ENCODE measurements at regions not wholly inside any gene's neighbourhood (a gene's known extent, or its start where the extent isn't known, plus 50 kb on each side); places are given as distances from the start of the nearest gene placed in this dataset.

- intact Hi-C loops (cut with DNase I), result no loop called here
- ATAC-seq (ENCODE audit: low FRiP score) (no peak), DNase-seq (no peak)
- Histone ChIP-seq H3K4me1 (ENCODE audit: control insufficient read depth in 1 of 2, insufficient read depth in 2 of 2, low read length in 2 of 2) (no peaks in the 10 kb centered on the region), H3K36me3 (ENCODE audit: control insufficient read depth in 1 of 2, insufficient read depth in 2 of 2, low read length in 1 of 2) (no peaks in the 10 kb centered on the region), H3K4me3 (ENCODE audit: low read length in 2 of 2) (no peak overlapping the region), H3K27me3 (ENCODE audit: control insufficient read depth in 1 of 2, insufficient read depth in 2 of 2, low read length in 1 of 2) (peaks cover 0 to 2% of the 10 kb centered on the region in 2 donors), H3K27ac (ENCODE audit: low read depth in 1 of 2, low read length in 2 of 2) (no peak overlapping the region), H3K9me3 (ENCODE audit: control insufficient read depth, low read length) (no peaks in the 10 kb centered on the region)
- 84 to 85% methylated on average over 3 of the region's 3 CpGs for whole genome bisulfite sequencing, 2 donors
Measured at GRCh38 chr21:26368591-26369320, 198.2 kb upstream of the APP start.

DNA sequence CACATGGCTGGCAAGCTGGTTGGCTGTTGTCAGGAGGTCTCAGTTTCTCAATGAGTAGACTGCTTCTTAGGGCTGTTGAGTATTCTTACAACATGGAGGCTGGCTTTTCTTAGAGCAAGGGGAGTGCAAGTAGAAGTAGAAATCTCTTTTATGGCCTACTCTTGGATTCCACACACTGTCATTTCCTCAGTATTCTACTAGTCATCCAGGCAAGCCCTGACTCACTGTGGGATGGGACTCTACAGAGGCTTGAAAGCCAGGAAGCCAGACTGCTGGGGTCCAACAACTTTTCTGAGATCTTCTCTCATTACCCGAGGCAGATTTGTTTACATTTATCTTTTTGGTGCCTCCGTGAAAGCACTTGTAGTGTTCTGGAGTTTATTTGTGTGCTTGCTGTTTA lies 196.2 kb upstream of the APP start:
- Histone ChIP-seq H3K4me1 (ENCODE audit: control insufficient read depth in 1 of 2, insufficient read depth in 2 of 2, low read length in 2 of 2) (no peaks in the 10 kb centered on the region), H3K27me3 (ENCODE audit: control insufficient read depth in 1 of 2, insufficient read depth in 2 of 2, low read length in 1 of 2) (peaks cover 0 to 2% of the 10 kb centered on the region in 2 donors), H3K9me3 (ENCODE audit: control insufficient read depth, low read length) (no peaks in the 10 kb centered on the region), H3K36me3 (ENCODE audit: control insufficient read depth in 1 of 2, insufficient read depth in 2 of 2, low read length in 1 of 2) (no peaks in the 10 kb centered on the region), H3K27ac (ENCODE audit: low read depth in 1 of 2, low read length in 2 of 2) (no peak overlapping the region), H3K4me3 (ENCODE audit: low read length in 2 of 2) (no peak overlapping the region)
- intact Hi-C loops (cut with DNase I), result no loop called here
- DNase-seq (no peak), ATAC-seq (ENCODE audit: low FRiP score) (no peak)
- WGBS, 2 donors, result 86 to 96% methylated on average over 2 of the region's 2 CpGs

- Histone ChIP-seq H3K27me3 (ENCODE audit: control insufficient read depth in 1 of 2, insufficient read depth in 2 of 2, low read length in 1 of 2) (peaks cover 0 to 2% of the 10 kb centered on the region in 2 donors), H3K36me3 (ENCODE audit: control insufficient read depth in 1 of 2, insufficient read depth in 2 of 2, low read length in 1 of 2) (no peaks in the 10 kb centered on the region), H3K4me3 (ENCODE audit: low read length in 2 of 2) (no peak overlapping the region), H3K27ac (ENCODE audit: low read depth in 1 of 2, low read length in 2 of 2) (no peak overlapping the region), H3K4me1 (ENCODE audit: control insufficient read depth in 1 of 2, insufficient read depth in 2 of 2, low read length in 2 of 2) (no peaks in the 10 kb centered on the region), H3K9me3 (ENCODE audit: control insufficient read depth, low read length) (no peaks in the 10 kb centered on the region)
- WGBS, 2 donors, result 90 to 91% methylated on average over 3 of the region's 3 CpGs
- ATAC-seq (ENCODE audit: low FRiP score) (no peak), DNase-seq (no peak)
- intact Hi-C loops (cut with DNase I), result no loop called here
Measured at GRCh38 chr21:26365849-26366248, 195.3 kb upstream of the APP start.

GRCh38 chr21:26351661-26352060 lies 181.1 kb upstream of the APP start:
- H3K4me3 ChIP-seq (ENCODE audit: low read length in 2 of 2), result no peak overlapping the region
- 0% methylated on average over 1 of the region's 1 CpG for WGBS, 2 donors
- no peaks in the 10 kb centered on the region for H3K36me3 ChIP-seq (ENCODE audit: control insufficient read depth in 1 of 2, insufficient read depth in 2 of 2, low read length in 1 of 2)
- no peaks in the 10 kb centered on the region for H3K27me3 ChIP-seq (ENCODE audit: control insufficient read depth in 1 of 2, insufficient read depth in 2 of 2, low read length in 1 of 2)
- DNase-seq (no peak), ATAC-seq (ENCODE audit: low FRiP score) (no peak)
- H3K4me1 ChIP-seq (ENCODE audit: control insufficient read depth in 1 of 2, insufficient read depth in 2 of 2, low read length in 2 of 2), result no peaks in the 10 kb centered on the region
- intact Hi-C loops (cut with DNase I), result no loop called here
- H3K9me3 ChIP-seq (ENCODE audit: control insufficient read depth, low read length), result no peaks in the 10 kb centered on the region
- no peak overlapping the region for H3K27ac ChIP-seq (ENCODE audit: low read depth in 1 of 2, low read length in 2 of 2)

- DNase-seq (no peak), ATAC-seq (ENCODE audit: low FRiP score) (no peak)
- Histone ChIP-seq H3K36me3 (ENCODE audit: control insufficient read depth in 1 of 2, insufficient read depth in 2 of 2, low read length in 1 of 2) (no peaks in the 10 kb centered on the region), H3K27ac (ENCODE audit: low read depth in 1 of 2, low read length in 2 of 2) (no peak overlapping the region), H3K9me3 (ENCODE audit: control insufficient read depth, low read length) (no peaks in the 10 kb centered on the region), H3K4me3 (ENCODE audit: low read length in 2 of 2) (no peak overlapping the region), H3K4me1 (ENCODE audit: control insufficient read depth in 1 of 2, insufficient read depth in 2 of 2, low read length in 2 of 2) (no peaks in the 10 kb centered on the region), H3K27me3 (ENCODE audit: control insufficient read depth in 1 of 2, insufficient read depth in 2 of 2, low read length in 1 of 2) (no peaks in the 10 kb centered on the region)
- WGBS, 2 donors, result 86 to 90% methylated on average over 4 of the region's 4 CpGs
- intact Hi-C loops (cut with DNase I), result no loop called here
Measured at GRCh38 chr21:26332867-26333266, 162.3 kb upstream of the APP start.

DNA sequence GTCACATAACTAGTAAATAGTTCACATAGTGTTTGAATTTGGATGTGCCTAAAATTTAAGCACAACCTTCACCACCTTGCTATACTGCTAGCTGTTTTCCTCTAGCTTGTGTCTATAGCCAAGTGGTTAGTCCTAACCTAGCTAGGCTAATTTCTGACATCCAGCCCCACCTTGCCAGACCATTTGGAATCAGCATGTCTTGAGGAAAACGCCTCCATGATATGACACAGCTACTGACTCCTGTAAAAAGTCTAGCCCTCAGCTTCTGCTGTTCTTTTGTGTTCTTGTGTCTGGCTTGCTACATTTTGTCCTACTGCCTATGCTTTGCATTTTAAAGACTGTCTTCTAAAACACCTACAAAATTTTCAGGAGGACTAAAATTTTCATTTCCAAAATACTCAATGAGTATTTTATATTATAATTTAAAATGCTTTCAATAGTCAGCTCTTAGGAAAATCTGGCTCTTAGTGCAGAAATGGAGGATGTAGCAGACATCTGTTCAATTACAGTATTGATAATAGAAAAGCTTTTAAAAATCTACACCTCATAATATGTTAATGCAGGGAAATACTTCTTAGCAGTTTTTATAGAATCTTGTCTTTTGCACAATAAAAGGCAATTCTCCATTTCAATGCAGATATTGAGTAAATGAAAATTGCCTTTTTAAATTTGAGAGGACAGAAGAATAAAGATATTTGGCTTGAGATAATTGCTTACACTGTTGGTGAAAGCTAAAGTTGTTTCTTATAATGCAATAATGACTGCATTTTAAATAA lies 160.8 kb upstream of the APP start:
- DNase-seq (no peak), ATAC-seq (ENCODE audit: low FRiP score) (no peak)
- no peaks in the 10 kb centered on the region for H3K4me1 ChIP-seq (ENCODE audit: control insufficient read depth in 1 of 2, insufficient read depth in 2 of 2, low read length in 2 of 2)
- H3K9me3 ChIP-seq (ENCODE audit: control insufficient read depth, low read length), result no peaks in the 10 kb centered on the region
- no peaks in the 10 kb centered on the region for H3K27me3 ChIP-seq (ENCODE audit: control insufficient read depth in 1 of 2, insufficient read depth in 2 of 2, low read length in 1 of 2)
- no peak overlapping the region for H3K27ac ChIP-seq (ENCODE audit: low read depth in 1 of 2, low read length in 2 of 2)
- 30 to 61% methylated on average over 1 of the region's 1 CpG for WGBS, 2 donors
- no peaks in the 10 kb centered on the region for H3K36me3 ChIP-seq (ENCODE audit: control insufficient read depth in 1 of 2, insufficient read depth in 2 of 2, low read length in 1 of 2)
- intact Hi-C loops (cut with DNase I), result no loop called here
- H3K4me3 ChIP-seq (ENCODE audit: low read length in 2 of 2), result no peak overlapping the region

GRCh38 chr21:26320596-26320995 lies 150.0 kb upstream of the APP start:
- Histone ChIP-seq H3K27me3 (ENCODE audit: control insufficient read depth in 1 of 2, insufficient read depth in 2 of 2, low read length in 1 of 2) (no peaks in the 10 kb centered on the region), H3K27ac (ENCODE audit: low read depth in 1 of 2, low read length in 2 of 2) (no peak overlapping the region), H3K4me1 (ENCODE audit: control insufficient read depth in 1 of 2, insufficient read depth in 2 of 2, low read length in 2 of 2) (peaks cover 0 to 2% of the 10 kb centered on the region in 2 donors), H3K4me3 (ENCODE audit: low read length in 2 of 2) (no peak overlapping the region), H3K9me3 (ENCODE audit: control insufficient read depth, low read length) (no peaks in the 10 kb centered on the region), H3K36me3 (ENCODE audit: control insufficient read depth in 1 of 2, insufficient read depth in 2 of 2, low read length in 1 of 2) (no peaks in the 10 kb centered on the region)
- WGBS, 2 donors, result 67 to 81% methylated on average over 3 of the region's 3 CpGs
- ATAC-seq (ENCODE audit: low FRiP score) (no peak), DNase-seq (no peak)
- intact Hi-C loops (cut with DNase I), result no loop called here

- Histone ChIP-seq H3K27me3 (ENCODE audit: control insufficient read depth in 1 of 2, insufficient read depth in 2 of 2, low read length in 1 of 2) (no peaks in the 10 kb centered on the region), H3K27ac (ENCODE audit: low read depth in 1 of 2, low read length in 2 of 2) (no peak overlapping the region), H3K36me3 (ENCODE audit: control insufficient read depth in 1 of 2, insufficient read depth in 2 of 2, low read length in 1 of 2) (no peaks in the 10 kb centered on the region), H3K4me1 (ENCODE audit: control insufficient read depth in 1 of 2, insufficient read depth in 2 of 2, low read length in 2 of 2) (no peaks in the 10 kb centered on the region), H3K4me3 (ENCODE audit: low read length in 2 of 2) (no peak overlapping the region), H3K9me3 (ENCODE audit: control insufficient read depth, low read length) (peaks cover 4% of the 10 kb centered on the region)
- intact Hi-C loops (cut with DNase I), result no loop called here
- 82% methylated on average over 2 of the region's 2 CpGs for WGBS, 2 donors
- no peak for DNase-seq
- ATAC-seq (ENCODE audit: low FRiP score), result no peak
Measured at GRCh38 chr21:26307640-26308039, 137.1 kb upstream of the APP start.

DNA sequence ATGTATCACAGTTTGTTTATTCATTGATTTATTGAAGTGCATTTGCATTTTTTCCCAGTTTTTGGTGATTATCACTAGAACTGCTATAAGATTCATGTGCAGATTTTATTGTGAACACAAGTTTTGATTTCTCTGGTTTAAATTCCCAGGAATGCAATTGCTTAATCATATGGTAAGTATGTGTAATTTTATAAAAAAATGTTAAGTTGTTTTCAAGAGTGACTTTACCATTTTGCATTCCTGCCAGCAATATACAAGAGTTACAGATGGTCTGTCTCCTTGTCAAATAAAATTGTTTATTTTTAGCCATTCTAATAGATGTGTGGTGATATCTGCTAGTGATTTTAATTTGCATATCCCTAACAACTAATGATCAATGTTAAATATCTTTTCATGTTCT lies 127.3 kb upstream of the APP start:
- H3K27ac ChIP-seq (ENCODE audit: low read depth in 1 of 2, low read length in 2 of 2), result no peak overlapping the region
- H3K27me3 ChIP-seq (ENCODE audit: control insufficient read depth in 1 of 2, insufficient read depth in 2 of 2, low read length in 1 of 2), result no peaks in the 10 kb centered on the region
- no peaks in the 10 kb centered on the region for H3K4me1 ChIP-seq (ENCODE audit: control insufficient read depth in 1 of 2, insufficient read depth in 2 of 2, low read length in 2 of 2)
- no peaks in the 10 kb centered on the region for H3K36me3 ChIP-seq (ENCODE audit: control insufficient read depth in 1 of 2, insufficient read depth in 2 of 2, low read length in 1 of 2)
- ATAC-seq (ENCODE audit: low FRiP score) (no peak), DNase-seq (no peak)
- intact Hi-C loops (cut with DNase I), result no loop called here
- H3K9me3 ChIP-seq (ENCODE audit: control insufficient read depth, low read length), result no peaks in the 10 kb centered on the region
- no peak overlapping the region for H3K4me3 ChIP-seq (ENCODE audit: low read length in 2 of 2)

Measured in aorta (tissue), 5 donors.